ENCODE measurements at regions not wholly inside any gene's neighbourhood (a gene's known extent, or its start where the extent isn't known, plus 50 kb on each side); places are given as distances from the start of the nearest gene placed in this dataset.

DNA sequence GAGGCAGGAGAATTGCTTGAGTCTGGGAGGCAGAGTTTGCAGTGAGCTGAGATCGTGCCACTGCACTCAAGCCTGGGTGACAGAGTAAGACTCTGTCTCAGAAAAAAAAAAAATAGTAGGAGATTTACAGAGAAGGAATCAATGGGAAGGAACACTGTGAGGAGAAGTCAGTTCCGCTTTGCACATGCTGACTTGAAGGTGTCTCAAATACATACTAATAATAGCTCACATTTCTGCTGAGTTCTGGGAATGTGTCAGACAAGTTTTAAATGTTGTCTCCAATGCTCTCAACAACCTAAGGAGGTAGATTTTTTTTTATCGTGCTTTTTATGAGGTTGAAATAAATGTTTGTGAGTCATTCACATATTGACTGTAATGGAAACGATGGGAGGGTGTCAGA is 654.9 kb upstream of the CELF2 start:
- no peak for DNase-seq (ENCODE audit: low read depth in 1 of 2, low spot score in 1 of 2)

DNA sequence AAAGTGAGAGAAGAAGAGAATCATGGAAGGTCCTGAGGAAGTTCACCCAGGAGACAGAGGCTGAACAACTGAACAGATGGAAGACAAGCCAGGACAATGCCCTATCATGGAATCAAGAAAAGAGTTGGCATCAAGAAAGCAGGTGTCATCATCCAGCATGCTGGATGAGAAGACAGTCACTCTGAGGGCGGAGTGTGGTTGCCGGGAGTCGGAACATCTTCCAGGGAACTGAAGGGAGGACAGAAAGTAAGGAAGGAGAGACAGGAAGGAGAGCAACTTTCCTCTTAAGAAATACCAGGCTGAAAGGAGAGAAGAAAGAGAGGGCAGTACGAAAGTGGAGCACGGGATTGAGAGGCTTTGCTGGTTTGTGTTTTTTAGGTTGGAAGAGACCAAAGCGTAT is 654.5 kb upstream of the CELF2 start:
- no peak for DNase-seq (ENCODE audit: low read depth in 1 of 2, low spot score in 1 of 2)

- DNase-seq (ENCODE audit: low read depth in 1 of 2, low spot score in 1 of 2) = no peak
These were observed 652.8 kb upstream of the CELF2 start for GRCh38 chr10:10364902-10365301.

DNA sequence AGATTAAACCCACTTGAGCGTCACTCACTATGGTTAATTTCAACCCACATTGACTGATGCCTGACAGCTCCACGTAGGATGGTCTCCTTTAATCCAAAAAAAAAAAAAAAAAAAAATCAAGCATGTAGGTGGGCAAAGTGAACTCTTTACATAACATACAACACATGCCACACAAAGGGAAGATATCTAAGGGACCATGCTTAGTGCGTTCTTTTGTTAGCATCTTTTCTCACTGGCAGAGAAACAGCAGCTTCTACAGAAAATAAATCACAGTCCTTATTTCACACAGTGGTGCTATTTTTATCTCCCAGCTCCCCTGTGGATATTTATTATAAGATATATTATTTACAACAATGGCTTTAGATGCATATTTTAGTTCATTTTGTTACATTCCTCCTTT is 652.0 kb upstream of the CELF2 start:
- no peak for DNase-seq (ENCODE audit: low read depth in 1 of 2, low spot score in 1 of 2)

DNA sequence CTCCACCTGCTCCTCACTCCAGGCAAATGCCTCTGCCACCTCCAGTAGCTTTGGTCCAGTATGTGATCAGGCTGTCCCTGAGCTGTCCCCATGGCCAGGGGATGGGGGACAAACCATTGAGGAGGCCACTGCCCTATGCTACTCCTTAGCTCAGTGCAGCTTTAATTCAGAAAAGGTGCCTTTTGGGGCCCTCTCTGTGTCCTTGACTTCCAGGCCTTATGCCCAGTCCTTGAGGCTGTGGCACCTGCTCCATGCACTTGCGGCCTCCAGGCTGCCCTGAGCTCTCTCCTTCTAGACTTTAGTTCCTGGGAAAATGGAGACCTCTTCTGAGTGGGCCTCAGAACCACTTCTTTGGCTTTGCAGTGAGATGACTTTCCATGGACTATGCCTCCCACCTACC is 650.8 kb upstream of the CELF2 start:
- DNase-seq (ENCODE audit: low read depth in 1 of 2, low spot score in 1 of 2) = no peak

DNA sequence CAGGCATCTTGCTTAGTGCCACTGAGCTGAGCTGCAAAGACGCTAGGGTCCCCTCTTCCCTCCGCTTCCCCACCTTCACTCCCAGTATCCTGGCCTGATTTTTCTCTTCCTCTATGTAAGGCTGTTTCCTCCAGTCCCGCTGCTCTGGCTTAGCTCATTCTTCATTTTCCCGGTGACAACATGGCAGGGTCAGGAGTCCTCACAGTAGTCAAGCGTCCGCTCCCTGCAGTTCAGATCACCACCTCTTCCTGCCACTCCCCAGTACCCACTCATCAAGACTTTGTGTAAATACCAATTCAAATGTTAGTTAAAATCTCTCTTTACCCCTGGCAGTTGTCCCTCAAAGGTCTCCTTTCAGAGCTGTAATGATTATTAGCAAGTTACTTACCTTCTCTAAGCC is 650.4 kb upstream of the CELF2 start:
- DNase-seq (ENCODE audit: low read depth in 1 of 2, low spot score in 1 of 2) = no peak

- DNase-seq (ENCODE audit: low read depth in 1 of 2, low spot score in 1 of 2) = no peak
These were observed 648.6 kb upstream of the CELF2 start for GRCh38 chr10:10368951-10369576.

GRCh38 chr10:10385831-10386230 is 631.8 kb upstream of the CELF2 start:
- no peak for DNase-seq (ENCODE audit: low read depth in 1 of 2, low spot score in 1 of 2)

DNA sequence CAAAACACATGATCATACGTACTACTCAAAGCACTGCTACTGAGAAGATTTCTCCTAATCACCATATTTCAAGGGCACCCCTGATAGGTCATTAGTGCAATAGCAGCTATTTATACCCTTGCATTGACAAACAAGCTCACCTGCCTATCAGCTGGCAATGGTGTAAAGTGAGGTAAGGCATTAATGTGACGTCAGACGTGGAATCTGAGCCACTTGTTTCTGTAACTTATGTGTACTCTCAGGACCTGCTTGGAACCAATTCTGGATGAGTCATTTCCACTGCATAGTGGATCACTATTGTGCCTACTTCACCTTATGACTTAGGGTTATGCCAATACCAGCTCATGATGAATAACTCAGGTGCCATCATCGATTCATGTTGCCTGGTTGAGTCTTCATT is 628.5 kb upstream of the CELF2 start:
- DNase-seq (ENCODE audit: low read depth in 1 of 2, low spot score in 1 of 2) = no peak

DNA sequence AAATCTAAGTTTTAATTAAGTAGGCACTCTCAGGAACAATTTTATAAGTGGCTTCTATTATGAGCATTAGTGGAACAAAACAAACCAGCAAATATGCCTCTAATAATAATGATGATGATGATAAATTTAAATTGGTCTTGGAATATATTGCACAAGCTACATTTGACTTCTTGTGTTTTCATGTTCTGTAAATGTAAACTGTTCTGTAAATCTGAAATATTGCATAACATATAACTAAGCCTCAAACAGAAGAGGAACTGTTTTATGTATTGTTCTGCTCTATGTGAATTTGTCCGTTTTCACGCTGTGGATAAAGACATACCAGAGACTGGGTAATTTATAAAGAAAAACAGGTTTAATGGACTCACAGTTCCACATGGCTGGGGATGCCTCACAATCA is 625.2 kb upstream of the CELF2 start:
- no peak for DNase-seq (ENCODE audit: low read depth in 1 of 2, low spot score in 1 of 2)

DNA sequence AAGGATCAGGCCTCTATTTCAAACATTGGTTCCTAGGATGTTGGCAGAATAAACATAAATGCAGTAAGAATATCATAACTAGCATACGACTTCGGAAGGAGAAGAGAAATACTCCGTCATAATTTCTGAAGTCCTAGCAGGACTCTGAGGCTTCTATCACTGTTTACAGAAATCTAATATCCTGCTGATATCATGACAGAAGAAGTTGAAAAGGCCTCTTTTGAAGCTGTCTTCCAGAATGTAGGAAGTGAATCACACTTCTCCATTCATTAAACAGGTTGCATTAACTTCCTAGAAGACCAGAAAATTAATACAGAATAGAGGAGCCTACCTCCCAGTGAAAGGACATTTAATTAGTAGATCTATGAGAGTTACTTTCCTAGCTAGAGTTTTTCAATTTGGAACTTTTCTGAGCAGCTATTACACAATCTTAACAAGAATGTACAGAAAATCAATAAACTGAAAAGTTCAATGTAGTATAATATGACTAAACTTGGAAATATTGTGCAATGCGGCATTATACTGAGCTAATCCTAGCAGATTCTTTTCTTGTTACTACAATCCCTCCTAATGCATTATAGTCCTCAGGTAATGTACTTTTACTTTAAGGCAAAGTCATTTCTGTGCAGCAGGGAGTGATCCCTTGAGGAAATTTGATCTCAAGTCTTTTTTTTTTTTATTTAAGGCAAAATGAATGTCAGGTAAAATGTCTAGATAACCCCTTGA is 622.6 kb upstream of the CELF2 start:
- DNase-seq (ENCODE audit: low read depth in 1 of 2, low spot score in 1 of 2) = no peak

DNA sequence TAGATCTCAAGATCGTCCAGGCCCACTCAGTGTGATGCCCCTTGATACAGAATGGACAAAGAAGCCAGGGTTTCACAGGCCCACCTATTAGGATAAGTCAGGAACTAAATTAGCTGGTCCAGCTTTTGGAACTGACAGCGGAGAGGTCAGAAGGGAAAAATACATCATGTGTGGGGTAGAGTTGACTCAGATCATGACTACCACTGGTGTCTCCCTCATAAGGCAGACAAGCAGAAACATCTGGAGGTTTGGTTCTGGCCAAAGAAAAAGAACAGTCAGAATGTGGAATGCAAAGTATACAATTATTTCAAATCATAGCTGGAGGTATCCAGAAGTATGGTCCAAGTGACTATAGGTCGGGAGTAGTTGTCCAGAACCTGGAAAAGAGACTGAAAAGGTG is 621.1 kb upstream of the CELF2 start:
- DNase-seq (ENCODE audit: low read depth in 1 of 2, low spot score in 1 of 2) = no peak

DNA sequence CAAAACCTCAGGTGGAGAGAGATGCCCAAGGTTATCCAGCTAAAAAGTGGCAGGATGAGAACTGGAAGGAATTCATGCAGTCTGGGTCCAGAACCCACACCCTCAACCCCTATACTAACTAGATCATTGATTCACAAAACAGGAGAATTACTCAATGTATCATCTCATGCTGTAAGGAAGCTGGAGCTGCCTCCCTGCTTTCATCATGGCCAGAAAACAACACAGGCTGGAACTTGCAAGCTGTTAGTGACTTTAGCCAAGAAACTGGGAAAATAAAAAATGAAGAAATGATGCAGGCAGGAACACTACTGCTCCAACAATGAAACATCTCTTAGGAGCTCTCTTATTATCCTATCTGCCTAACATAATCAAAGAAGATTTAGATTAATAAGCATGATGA is 619.8 kb upstream of the CELF2 start:
- DNase-seq (ENCODE audit: low read depth in 1 of 2, low spot score in 1 of 2) = no peak

GRCh38 chr10:10403762-10404161 is 613.9 kb upstream of the CELF2 start:
- no peak for DNase-seq (ENCODE audit: low read depth in 1 of 2, low spot score in 1 of 2)

- no peak for DNase-seq (ENCODE audit: low read depth in 1 of 2, low spot score in 1 of 2)
These were observed 600.0 kb upstream of the CELF2 start for GRCh38 chr10:10417671-10418070.

DNA sequence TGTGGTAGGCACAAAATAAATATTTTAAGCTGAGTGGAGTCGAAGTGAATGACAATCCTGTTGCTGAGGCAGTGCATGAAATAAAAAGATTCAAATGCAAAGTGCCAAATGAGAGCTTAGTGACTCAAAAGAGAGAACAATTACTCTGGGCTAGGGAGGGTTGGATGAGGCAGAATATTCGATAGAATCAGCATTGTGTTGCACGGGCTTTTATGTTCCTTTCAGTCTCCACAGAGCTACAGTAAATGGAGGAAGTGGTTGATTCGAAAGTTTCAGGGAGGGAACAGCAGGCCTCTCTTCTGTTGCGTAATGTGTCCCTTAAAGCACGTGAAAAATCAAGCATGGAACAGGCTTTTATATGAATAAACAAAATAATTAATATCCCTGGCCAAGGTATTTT is 599.3 kb upstream of the CELF2 start:
- no peak for DNase-seq (ENCODE audit: low read depth in 1 of 2, low spot score in 1 of 2)

DNA sequence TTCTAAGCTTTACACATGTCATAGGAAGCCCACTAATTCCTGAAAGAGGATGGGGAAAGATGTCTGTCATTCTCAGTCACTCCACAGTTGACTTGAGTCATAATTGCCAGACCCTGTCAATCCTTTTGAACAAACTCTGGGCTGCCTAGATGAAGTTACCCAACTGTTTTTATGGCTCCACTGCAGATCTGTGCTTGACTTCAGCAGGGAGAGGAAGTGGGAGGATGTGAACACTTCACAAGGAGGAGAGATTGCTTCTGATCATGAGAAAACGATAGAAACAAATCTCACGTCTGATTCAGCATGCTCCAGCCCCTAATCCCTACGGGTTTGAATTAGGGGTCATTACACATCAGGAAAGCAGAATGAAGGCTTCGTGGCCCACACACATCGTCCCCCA is 596.6 kb upstream of the CELF2 start:
- no peak for DNase-seq (ENCODE audit: low read depth in 1 of 2, low spot score in 1 of 2)

DNA sequence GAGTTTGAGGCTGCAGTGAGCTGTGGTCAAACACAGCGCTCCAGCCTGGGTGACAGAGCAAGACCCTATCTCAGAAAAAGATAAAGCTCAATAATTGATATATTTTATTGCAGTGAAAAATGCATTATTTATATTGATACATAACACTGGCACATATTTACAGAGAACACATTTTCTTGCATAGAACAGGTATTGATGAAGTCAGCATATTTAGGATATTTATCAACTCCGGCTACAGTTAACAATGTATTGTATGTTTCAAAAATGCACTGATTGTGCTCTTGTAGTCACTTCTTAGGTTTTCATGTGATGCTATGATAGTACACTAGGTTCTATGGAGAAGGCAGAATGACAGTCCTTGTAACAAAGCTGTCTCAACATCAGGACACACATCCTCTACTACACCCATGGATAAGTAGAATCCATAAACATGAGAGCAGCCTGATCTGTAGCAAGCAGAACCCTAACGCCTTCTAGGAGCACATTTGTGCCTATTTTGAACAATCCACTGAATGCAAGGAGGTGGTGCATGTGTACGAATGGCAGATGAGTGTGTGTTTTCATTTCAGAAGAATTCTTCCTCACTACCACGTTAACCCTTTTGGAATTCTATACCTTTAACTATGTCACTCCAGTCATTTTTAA is 586.1 kb upstream of the CELF2 start:
- DNase-seq (ENCODE audit: low read depth in 1 of 2, low spot score in 1 of 2) = no peak

DNA sequence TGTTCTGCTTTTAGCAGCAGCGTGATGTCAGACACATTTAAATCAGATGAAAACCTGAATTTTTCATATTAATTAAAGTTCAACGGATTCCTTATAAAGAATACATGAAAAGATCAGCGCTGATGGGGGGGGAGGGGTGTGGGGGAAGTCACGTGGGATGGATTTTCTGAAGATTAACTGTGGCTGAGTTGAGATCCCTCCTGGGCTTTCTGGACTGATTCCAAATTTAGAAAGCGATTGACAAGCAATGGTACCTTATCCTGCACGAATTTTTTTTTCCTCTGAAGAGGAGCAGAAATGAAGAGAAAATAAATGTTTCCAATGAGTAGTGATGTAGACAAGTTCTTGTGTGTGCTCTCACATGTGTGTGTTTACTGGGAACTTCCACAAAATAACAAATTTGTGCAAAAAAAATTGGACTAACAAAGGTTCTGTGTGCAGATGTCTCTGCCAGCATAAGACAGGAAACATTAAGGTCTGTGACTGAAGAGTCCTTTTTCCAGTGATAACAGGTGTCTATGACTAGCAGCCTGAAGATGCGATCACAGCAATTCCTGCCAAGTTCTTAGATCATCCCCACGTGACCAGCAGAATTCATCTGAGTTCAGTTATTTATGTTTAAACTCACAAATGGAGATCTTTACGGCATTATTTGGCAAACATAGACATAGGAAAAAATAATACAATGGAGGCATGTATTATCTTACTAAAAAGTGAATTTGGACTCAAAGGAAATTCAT is 585.2 kb upstream of the CELF2 start:
- DNase-seq (ENCODE audit: low read depth in 1 of 2, low spot score in 1 of 2) = no peak

GRCh38 chr10:10434312-10434711 is 583.4 kb upstream of the CELF2 start:
- DNase-seq (ENCODE audit: low read depth in 1 of 2, low spot score in 1 of 2) = no peak

- DNase-seq (ENCODE audit: low read depth in 1 of 2, low spot score in 1 of 2) = no peak
These were observed 579.8 kb upstream of the CELF2 start for GRCh38 chr10:10437886-10438285.

Measured in activated T-helper 1 cell treated with anti-CD3 and anti-CD28 coated beads, Interleukin-2, amount 50 U/mL, for 16 hours (primary cell).